ENCODE measurements at regions not wholly inside any gene's neighbourhood (a gene's known extent, or its start where the extent isn't known, plus 50 kb on each side); places are given as distances from the start of the nearest gene placed in this dataset.
"Not testable (repeated sequence)": the region's sequence is repeated elsewhere in the genome, so short reads cannot be mapped to it uniquely, and the experiment has no call there.

DNA sequence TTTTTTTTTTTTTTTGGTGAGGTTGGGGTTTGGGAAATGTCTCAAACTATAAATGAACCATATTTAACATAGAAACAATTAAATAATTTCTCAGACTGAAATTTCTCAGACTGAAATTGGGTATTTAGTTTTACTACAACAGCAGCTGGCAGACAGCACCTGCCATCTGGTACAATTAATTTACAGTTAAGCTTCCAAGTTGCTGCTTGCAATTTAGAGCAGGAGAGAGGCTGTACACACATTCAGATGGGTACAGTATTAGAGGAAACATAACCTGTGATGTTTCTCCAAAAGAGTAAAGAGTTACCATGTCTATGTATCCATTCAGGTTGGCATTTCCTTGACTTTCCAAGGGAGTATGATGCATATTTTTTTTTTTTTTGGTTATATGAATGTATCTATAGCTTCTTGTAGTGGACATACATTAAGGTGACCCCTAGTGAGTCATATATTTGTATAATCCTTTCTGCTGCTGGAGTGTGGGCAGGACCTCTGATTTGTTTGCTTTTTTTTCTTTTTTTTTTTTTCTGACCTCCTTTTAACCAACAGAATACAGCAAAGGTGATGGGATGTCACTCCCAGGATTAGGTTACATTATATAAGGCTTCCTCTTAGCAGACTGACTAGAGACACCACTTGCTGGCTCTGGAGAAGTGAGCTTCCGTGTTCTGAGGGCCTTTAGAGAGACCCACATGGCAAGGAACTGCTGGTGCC, 201.7 kb downstream of the PTH2R start:
- peak; percentile 69 for DNase-seq

DNA sequence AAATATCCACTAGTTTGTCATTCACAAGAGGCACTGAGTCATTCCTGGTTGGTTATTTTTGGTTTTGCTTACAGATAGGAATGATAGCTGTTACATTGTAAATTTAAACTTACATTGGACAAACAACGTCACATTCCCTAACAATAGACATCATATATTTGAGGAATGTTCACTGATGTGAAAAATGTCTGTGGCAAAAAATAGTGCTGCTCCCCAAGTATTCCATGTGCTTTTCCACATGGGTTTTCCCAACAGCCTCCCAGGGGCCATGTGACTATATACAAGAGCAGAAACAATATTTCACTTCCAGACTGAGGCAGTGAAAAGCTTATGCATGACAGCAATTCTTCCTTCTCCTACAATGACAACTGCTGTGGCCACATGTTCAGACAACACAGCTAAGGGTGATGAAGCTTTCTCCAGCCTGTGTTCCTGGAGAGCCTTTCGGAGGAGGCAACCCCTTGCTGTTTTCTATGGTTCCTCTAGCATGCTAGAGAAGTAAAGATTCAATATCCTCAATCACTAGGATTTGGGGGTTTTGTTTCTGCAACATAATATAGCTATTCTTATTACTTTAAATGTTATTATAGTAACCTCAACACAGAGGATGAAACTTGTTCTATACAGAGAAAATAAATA, 202.7 kb downstream of the PTH2R start:
- DNase-seq, result no peak

DNA sequence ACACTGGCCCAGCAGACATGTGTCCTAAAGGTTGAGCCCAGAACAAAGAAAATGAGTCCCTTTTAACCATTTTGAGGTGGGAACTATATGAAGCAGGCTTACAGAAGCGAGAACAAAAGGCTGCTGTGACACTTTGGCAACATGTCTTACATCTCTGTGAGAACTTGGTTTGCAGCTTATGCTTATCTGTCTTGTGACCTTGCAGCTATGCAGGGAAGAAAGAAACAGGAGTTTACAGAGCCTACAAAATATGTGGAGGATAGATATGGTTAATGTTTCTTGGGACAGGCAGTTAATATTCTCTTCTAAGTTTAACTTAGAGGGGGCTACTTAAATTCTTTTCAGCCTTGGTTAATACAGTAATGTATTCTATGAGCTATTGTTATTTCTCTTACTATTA, 209.1 kb downstream of the PTH2R start:
- DNase-seq, result not testable (repeated sequence)

DNA sequence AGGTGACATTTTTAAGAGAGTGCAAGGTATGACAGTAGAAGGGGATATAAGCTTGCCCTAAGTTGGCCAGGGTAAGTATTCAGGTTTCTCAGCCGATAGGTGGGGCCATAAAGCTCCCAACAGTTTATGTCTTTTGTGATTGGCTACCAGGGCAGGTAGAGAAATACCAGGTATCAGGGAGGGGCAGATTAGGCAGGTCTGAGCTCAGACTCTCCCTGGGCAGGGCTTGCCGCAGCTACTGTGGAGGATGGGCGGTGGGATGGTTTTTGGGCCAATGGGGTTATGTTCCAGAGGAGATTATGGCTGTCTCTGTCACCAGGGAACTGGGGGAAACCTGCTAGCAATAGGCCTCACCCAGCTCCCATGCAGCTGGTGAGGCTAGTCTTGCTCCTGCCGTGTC, 211.6 kb downstream of the PTH2R start:
- no peak for DNase-seq

DNA sequence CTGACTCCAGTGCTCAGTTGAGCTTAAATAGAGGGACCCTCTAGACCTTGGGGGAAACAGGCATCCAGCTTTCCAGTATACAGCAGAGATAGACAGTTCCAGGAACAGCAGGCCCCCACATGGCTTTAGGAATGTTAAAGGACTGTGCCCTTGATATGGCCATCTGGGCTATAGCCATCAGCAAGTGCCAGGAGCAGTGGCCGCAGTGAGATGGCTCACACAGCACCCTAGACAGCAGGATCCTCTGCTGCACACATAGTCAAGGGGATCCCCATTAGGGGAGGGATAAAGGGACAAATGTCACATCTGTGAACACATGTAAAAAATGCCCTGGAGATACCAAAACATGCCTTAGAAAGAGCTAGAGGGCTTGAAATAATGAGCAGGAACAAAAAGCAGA, 213.4 kb downstream of the PTH2R start:
- DNase-seq, result no peak

DNA sequence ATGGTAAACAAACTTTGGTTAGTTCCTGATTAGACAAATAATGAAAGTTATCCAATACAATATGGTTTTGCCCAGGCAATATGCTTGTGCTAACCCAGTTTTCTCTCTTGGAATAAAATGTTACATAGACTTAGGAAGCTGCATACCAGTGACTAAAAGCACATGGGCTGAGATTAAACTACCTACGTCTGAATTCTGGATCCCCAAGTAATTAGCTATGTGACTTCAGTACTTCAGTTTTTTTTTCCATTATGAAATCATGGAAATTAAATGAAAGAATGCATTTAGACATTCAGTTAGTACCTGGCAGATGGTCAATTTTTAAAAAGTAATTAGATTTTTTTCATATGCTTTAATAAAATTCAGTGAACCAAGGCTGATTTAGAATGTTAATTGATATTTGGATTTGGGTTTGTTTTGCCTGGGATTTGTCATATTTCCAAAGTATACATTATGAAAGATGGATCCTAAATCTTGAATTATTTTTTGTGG, 213.9 kb downstream of the PTH2R start:
- no peak for DNase-seq

DNA sequence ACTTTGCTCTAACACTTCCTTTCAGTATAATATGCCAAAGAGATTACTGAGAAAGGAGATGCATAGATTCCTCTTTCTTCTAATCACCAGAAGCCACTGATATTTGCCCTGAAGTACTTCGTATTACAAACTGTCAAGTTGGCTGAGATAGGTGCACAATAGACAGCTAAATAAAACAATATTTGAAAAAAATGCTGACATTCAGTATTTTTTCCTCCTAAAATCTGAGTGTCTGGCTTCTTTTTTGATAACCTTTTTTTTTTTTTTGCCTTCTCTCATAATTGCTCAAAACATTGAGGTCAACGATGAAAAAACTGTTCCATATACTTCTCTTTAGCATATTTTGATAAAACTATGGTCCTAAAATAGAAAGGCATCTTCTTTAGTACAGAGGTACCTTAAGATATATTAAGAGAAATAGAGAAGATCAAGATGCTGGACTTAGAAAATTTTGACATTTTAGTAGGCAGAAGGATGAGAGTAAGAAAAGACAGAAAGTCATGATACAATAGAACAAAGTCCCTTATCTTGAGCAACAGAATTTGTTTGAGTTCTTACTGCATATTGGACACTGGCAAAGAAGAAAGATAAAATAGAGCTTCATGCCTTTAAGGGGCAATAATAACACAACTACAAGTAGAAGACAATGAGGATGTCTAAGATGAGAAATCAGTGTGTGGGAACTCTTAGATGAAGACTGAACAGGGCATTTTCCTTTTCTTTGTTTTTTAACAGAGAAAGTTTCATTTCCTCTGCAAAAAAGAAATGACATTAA, 220.7 kb downstream of the PTH2R start:
- DNase-seq, result no peak

DNA sequence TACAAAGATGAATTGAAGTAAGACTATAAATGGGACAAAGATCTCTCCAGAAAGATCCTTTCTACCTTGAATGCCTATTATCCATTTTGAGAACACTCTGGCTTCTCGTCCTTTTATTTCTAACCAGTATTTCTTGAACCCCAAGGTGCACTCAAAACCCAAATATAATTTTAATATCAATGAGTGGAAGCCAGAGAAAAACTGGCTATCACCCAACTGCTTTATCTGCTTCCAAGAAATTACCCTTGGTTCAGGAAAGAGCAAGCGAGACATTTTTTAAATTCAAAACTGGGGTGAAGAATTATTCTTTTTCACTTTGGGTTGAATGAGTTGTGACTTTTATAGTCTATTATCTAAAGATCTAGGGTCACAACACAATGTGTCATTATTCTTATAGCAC, 221.3 kb downstream of the PTH2R start:
- no peak for DNase-seq

DNA sequence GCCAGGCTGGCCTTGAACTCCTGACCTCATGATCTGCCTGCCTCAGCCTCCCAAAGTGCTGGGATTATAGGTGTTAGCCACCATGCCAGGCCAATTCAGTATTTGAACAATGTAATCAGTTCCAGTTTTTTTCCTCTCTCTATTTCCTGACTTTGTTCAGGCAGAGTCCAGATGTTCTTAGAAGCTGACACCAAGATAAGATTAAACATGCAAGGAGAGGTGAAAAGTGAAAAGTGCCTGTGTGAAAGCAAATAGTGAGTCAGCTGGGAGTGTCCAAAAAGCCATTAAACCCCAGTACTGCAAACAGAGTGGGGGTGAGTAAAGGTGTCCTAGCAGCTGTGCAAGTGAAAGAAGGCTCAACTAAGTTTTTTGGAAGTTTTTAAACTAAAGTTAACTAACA, 231.5 kb downstream of the PTH2R start:
- DNase-seq, result no peak

DNA sequence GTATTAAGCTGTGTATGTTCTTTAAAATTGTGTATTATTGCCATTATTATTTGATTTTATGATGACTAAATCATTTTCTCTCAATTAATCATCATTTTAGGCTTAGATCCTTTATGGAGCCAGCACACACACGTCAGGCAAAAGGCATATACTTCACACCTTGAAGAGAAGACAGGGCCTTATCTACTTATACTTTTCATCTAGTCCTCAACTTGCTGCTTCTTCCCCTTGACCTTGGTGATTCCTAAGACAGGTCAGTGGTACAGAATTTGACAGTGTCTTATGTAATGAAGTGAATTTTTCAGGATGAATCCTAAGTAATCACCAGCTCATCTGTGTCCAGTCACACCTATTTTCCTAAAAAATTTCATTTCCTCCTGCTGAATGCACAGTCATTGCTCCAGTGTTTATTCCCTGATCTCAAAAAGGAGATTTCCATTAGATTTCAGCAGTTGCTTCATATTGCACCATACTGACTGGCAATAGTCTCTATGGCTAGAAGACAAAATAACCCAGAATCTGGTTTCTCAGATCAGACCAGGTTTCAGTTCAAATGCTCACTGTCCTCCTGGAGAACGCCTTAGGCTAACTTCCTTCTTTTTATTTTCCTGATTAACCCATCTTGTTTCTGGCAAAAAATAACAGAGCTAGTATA, 235.7 kb downstream of the PTH2R start:
- no peak for DNase-seq

DNA sequence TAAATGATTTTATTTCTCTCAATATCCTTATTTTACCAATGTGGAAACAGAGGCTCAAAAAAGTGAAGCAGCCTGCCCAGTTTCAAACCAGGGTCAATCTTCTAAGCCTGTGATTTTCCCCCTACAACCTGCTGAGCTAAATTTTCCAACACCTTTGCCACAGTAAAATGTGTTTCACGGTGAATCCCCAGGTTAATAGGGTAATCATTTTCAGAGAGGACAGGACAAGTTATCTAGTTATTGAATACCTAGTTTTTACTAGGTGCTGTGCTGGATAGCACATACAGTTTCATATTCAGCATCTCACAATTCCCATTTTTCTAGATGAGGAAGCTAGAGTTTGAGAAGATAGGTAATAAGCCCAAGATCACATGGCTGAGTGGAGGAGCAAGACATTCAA, 236.6 kb downstream of the PTH2R start:
- no peak for DNase-seq

DNA sequence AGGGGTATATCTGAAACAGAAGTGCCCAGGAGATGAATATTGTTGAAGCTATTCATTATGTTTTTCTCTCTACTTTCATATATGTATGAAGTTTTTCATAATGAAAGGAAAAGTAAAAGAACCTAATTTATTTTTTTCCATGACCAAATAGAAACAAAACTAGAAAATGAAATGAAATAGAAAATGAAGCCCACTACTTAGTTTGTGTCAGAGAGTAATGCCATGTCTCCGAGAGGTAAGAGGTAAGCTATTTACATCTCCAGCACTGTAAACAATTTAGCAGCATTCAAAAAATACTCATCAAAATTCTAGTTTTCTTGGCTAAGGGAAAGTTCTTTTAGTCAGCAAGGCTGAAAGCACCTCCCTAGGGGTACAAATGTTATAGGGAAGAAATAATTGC, 238.6 kb downstream of the PTH2R start:
- no peak for DNase-seq

DNA sequence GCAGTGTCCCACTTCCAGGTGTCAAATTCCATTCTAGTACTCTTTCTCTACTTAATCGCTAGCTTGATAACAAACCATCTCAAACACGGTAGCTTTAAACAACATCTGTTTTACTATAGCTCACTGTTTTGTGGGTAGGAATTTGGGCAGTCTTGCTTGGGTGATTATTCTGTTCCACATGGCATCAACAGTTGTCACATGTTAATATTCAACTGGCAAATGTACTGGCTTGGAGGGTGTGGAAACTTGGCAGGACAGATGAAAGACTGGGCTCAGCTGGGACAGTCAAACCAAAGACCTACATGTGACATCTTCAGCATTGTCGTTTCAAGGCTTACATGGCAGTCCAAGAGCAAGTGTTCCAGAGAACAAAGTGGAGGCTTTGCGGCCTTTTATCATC, 241.8 kb downstream of the PTH2R start:
- no peak for DNase-seq

DNA sequence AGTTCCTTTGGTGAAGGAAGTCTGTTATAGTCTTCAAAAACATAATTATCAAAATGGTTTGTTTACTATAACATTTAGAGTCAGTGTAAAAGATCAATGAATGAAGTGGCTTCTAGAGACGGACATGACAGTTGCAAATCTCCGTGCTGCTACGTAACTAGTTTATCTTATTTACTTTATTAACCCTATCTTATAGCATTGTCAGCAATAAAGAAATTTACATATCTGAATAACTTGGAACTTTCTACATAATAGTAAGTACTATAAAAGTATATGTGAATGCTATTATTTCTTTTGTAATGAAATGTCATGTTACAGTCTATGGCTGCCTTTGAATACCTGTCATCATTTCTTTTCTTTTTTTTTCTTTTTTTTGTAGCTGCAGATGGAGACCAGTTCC, 246.8 kb downstream of the PTH2R start:
- no peak for DNase-seq

DNA sequence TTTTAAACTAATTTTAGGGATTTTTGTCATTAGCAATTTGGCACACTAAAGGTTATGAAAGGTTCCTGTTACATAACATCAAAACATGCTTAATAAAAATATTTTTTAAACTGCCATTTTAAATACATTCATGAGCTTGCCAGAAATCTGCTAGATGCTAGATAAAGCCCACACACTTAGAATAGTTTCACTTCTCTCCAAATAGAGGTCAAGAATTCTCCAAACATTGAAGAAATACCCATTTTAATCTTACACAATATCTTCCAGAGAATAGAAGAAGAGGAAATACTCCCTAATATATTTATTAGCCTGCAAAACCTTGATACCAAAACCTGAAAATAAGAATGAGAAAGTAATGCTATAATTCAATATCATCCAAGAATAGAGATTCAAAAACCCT, 247.5 kb downstream of the PTH2R start:
- DNase-seq, result no peak

DNA sequence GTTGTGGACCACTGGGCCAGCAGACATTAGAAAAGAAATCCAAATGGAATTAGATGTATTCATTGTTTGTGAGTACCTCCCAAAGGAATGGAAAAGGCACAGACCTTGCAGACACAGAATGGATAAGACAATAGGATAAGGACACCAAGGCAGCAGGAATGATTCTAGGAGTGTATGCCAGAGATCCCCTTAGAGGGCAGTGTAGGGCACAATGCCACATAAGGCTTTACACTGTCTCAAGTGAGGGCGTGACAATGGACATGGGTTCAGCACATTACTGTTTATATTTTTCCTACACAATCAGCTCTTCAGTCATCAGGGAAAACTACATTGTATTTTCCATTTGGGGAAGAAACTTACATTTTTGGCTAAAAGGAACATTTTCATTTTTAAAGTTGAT, 250.9 kb downstream of the PTH2R start:
- DNase-seq, result no peak

DNA sequence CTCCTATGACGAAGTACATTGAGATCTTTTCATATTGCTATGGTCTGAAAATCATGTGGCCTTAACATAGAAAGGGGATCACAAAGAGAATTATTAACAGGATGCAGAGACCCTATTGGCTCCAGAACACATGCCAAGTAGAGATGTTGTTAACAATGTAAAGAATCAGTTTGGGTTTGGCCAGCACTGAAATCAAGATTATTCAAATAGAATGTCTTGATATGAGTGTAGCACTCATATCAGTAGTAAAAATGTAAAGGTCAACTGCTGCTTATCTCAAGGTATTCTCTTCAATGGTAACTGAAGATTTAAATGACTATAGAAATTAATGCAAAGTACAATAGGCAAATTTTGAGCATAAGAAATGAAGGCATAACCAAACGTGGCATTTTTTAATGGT, 262.8 kb downstream of the PTH2R start:
- DNase-seq, result no peak

DNA sequence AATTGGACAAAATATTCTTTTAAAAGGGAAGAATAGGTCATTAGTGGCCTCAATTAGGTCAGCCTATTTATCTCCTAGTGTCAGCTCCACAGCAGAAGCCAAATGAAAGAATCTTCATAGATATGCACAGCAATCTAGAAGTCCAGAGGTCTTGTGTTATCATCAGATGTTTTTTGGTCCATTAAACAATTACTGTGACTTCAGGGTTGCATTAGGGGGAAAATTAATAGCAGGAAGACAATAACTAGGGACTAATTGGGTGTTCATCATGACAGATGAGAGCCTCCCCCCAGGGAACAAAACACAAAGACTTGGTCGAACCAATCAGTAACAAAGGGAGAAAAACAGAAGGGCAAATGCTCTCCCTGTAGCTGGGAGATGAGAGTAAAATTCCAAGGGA, 264.7 kb downstream of the PTH2R start:
- DNase-seq, result no peak

DNA sequence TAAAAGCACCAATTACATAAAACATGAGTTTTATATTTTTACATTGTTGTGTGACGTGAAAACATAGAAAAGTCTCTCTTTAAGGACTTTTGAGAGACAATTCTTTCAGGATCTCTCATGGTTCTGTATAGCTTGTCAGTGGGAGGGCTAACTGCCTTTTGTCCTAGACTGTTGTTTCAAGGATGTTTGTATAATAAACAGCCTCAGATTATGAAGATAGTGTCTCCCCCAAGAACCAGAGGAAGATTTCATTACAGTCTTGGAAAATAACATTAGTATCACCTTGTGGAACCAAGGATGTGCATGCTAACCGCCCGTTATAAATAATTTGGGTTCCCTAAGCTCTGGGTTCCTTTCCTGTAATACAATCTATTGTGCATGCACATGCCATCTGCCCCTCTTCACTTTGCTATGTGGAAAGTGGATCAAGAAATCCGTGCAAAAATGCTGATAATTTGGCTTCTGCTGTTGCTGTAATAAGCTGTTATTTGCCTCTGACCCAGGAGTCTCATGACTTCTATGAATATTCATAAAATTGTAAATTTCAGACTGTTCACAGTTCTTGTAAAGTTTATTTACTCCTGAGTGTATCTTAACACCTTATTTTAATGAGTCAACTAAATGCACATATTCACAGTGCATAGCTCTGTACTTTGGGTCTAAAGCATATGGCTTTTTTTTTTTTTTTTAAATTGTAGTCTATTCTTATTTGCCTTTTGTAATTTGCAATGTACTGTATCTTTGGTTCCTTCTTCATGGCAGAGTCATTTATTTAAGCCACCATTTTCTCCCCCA, 265.5 kb downstream of the PTH2R start:
- DNase-seq, result no peak

DNA sequence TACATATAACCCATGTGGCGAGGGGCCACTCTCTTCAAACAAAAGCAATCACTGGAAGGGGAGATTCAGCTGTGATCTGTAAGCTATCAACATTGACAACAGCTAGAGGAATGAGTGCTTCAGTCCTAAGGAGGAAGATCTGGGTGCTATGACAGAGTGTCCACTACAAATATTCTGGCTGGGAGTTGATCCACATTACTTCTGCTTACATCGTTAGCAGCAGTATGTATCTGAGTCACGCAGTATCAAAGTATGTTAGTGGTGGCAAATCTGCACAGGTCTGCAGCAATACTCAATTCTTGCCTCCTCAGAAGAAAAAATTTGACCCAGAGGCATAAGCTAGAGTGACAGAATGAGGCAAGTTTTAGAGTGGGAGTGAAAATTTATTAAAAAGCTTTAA, 267.0 kb downstream of the PTH2R start:
- no peak for DNase-seq

DNA sequence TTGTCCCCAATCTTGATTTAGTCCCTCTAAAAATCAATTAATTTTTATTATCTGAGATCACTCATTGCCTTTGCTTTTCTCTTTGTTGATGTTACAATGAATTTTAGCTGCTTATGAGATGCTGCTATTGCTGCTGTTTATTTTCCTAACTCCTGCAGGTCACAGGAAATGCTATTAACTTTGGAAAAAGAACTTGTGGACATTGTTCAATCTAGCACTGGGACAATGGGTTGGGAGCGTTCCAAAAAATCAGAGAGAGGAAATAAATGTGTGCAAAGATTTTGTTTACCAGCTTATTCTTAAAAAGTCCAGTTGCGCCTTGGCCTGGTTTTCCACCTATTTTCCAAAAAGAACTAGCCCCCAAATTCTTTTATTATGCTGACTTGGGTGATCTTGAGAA, 268.3 kb downstream of the PTH2R start:
- no peak for DNase-seq

DNA sequence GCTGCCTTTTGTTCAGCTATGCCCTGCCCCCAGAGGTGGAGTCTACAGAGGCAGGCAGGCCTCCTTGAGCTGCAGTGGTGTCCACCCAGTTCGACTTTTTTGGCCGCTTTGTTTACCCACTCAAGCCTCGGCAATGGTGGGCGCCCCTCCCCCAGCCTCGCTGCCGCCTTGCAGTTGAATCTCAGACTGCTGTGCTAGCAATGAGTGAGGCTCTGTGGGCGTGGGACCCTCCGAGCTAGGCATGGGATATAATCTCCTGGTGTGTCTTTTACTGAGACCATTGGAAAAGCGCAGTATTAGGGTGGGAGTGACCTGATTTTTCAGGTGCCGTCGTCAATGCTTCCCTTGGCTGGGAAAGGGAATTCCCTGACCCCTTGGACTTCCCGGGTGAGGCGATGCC, 279.3 kb downstream of the PTH2R start:
- not testable (repeated sequence) for DNase-seq

DNA sequence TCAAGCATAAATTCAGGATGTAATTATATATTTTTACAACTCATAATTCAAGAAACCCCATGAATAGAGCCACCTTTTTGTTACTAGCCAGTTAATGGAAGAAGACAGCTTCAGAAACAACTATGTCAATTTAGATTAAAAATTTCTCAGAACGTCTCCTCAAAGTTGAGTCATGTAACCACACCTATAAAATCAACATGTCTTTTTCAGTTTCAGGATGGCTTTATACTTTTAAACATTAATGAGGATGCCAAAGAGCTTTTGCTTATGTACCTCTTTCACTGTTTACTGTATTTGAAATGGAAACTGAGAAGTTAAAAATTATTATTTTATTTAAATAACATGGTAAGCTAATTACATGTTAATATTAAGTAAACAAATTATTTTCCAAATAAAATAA, 280.1 kb downstream of the PTH2R start:
- no peak for DNase-seq

All from NCI-H1436 treated with DMSO at 0.1 percent for 48 hours (cell line).